BJ (cell line): ENCODE measurements at regions not wholly inside any gene's neighbourhood (a gene's known extent, or its start where the extent isn't known, plus 50 kb on each side); places are given as distances from the start of the nearest gene placed in this dataset.
"Not testable (repeated sequence)": the region's sequence is repeated elsewhere in the genome, so short reads cannot be mapped to it uniquely, and the experiment has no call there.

Source experiments
- CTCF ChIA-PET: fragments of 350-600 bp; formaldehyde crosslinking; extraction: SDS; loops from one replicate; lab custom pipeline; 2021; ENCODE audit warnings: antibody characterized with exemption, inconsistent platforms; lab: Yijun Ruan, JAX
- POLR2A ChIA-PET: fragments of 300-600 bp; sonication (Branson Sonifier 250); formaldehyde crosslinking; extraction: SDS; loops from one replicate; lab custom pipeline; 2021; ENCODE audit warnings: antibody characterized with exemption; lab: Charles Lee
- DNase-seq: peaks from one replicate; pipeline ENCODE4 v3.0.0-alpha.2; 2011; ENCODE audit warnings: low read depth
- H3K27me3 ChIP-seq: 2 replicates; pipeline ENCODE4 v1.6.0; 2011; ENCODE audit warnings: low read length; ENCODE audit not compliant: control insufficient read depth, insufficient read depth
- H3K36me3 ChIP-seq: 2 replicates; pipeline ENCODE4 v1.5.1; 2011; ENCODE audit warnings: low read length; ENCODE audit not compliant: control insufficient read depth, insufficient read depth
- H3K4me3 ChIP-seq: 2 replicates; pipeline ENCODE4 v1.5.1; 2011; ENCODE audit warnings: low read depth, mild to moderate bottlenecking, control low read depth, low read length
- CTCF ChIP-seq: IDR thresholded peaks from 2 replicates; pipeline ENCODE4 v1.5.1; 2011; ENCODE audit warnings: low read depth, mild to moderate bottlenecking, control low read depth, inconsistent platforms, low read length, moderate library complexity; ENCODE audit not compliant: insufficient read depth

GRCh38 chr6:141199074-141199473, 933.7 kb upstream of the GJE1 start:
- CTCF ChIA-PET, result interaction anchor here (0.7 kb wide), 1 partner anchor 1795 kb away, joined by 3 read pairs; no protein-coding TSS in a partner anchor
- Histone ChIP-seq H3K4me3 (no peak overlapping the region), H3K36me3 (no peaks in the 10 kb centered on the region), H3K27me3 (no peaks in the 10 kb centered on the region)
- POLR2A ChIA-PET, result no interaction called here
- DNase-seq, result no peak
- no peak for TF ChIP-seq CTCF

- H3K27me3 ChIP-seq, result no peaks in the 10 kb centered on the region
- no peak for DNase-seq
- no peak overlapping the region for H3K4me3 ChIP-seq
- no peak for TF ChIP-seq CTCF
- POLR2A ChIA-PET, result no interaction called here
- CTCF ChIA-PET, result no interaction called here
- no peaks in the 10 kb centered on the region for H3K36me3 ChIP-seq
Measured at GRCh38 chr6:141195251-141195832, 937.4 kb upstream of the GJE1 start.

- H3K27me3 ChIP-seq, result no peaks in the 10 kb centered on the region
- POLR2A ChIA-PET, result interaction anchor here (0.6 kb wide), 1 partner anchor 66 kb away, joined by 3 read pairs; no protein-coding TSS in a partner anchor
- H3K36me3 ChIP-seq, result no peaks in the 10 kb centered on the region
- H3K4me3 ChIP-seq, result no peak overlapping the region
- CTCF ChIA-PET, result interaction anchor here (0.9 to 1.3 kb wide), 2 partner anchors 11 to 14 kb away, joined by 3 read pairs; no protein-coding TSS in a partner anchor
- TF ChIP-seq CTCF, result no peak
- DNase-seq, result no peak
Measured at GRCh38 chr6:141183368-141183767, 949.4 kb upstream of the GJE1 start.

- POLR2A ChIA-PET, result interaction anchor here (0.6 kb wide), 1 partner anchor 679 kb away, joined by 6 read pairs; no protein-coding TSS in a partner anchor
- not testable (repeated sequence) for H3K4me3 ChIP-seq, DNase-seq, H3K27me3 ChIP-seq, H3K36me3 ChIP-seq
- CTCF ChIA-PET, result interaction anchor here (1.2 kb wide), 1 partner anchor 14 kb away, joined by 3 read pairs; no protein-coding TSS in a partner anchor
Measured at GRCh38 chr6:141175458-141175857, 957.3 kb upstream of the GJE1 start.

- Histone ChIP-seq H3K36me3 (no peaks in the 10 kb centered on the region), H3K4me3 (no peak overlapping the region), H3K27me3 (no peaks in the 10 kb centered on the region)
- ChIA-PET POLR2A (interaction anchor here (0.6 kb wide), 1 partner anchor 679 kb away, joined by 6 read pairs; no protein-coding TSS in a partner anchor), CTCF (no interaction called here)
- TF ChIP-seq CTCF, result no peak
- DNase-seq, result no peak
Measured at GRCh38 chr6:141174932-141175331, 957.8 kb upstream of the GJE1 start.

- Histone ChIP-seq H3K36me3 (no peaks in the 10 kb centered on the region), H3K4me3 (no peak overlapping the region), H3K27me3 (no peaks in the 10 kb centered on the region)
- CTCF ChIA-PET, result no interaction called here
- DNase-seq, result no peak
- POLR2A ChIA-PET, result no interaction called here
- TF ChIP-seq CTCF, result no peak
Measured at GRCh38 chr6:141173529-141173928, 959.2 kb upstream of the GJE1 start.
